IMR-90 (cell line): ENCODE measurements at regions not wholly inside any gene's neighbourhood (a gene's known extent, or its start where the extent isn't known, plus 50 kb on each side); places are given as distances from the start of the nearest gene placed in this dataset.

ENCODE experiments used
- ATAC-seq: fragments of 200-7000 bp; cut with Tn5 transposase; 2 replicates; pipeline ENCODE4 v1.9.1; 2020; ENCODE audit warnings: low read depth, mild to moderate bottlenecking, moderate library complexity
- BruUV-seq: library from RNA; stranded (reverse); fragments of 400-500 nt; replicated peaks from 2 replicates; lab custom pipeline; 2021; lab: Mats Ljungman, UMichigan
- CTCF ChIA-PET: fragments of 300-600 bp; formaldehyde crosslinking; extraction: SDS; loops from one replicate; lab custom pipeline; 2021; ENCODE audit warnings: antibody characterized with exemption; lab: Yijun Ruan, JAX
- POLR2A ChIA-PET: fragments of 300-600 bp; sonication (Branson Sonifier 250); formaldehyde crosslinking; loops from one replicate; lab custom pipeline; 2022; ENCODE audit warnings: antibody characterized with exemption; ENCODE audit not compliant: unreplicated experiment; lab: Charles Lee
- DNase-seq: peaks from one replicate; pipeline ENCODE4 v3.0.0; 2013
- H2AFZ ChIP-seq: replicated peaks from 2 replicates; pipeline ENCODE3; 2013; ENCODE audit warnings: low read length, mild to moderate bottlenecking; ENCODE audit not compliant: poor library complexity
- H2AK5ac ChIP-seq: 2 replicates; pipeline ENCODE4 v1.6.1; 2013; ENCODE audit warnings: low read depth, low read length, inconsistent platforms
- H2AK9ac ChIP-seq: replicated peaks from 2 replicates; pipeline ENCODE3; 2013; ENCODE audit warnings: mild to moderate bottlenecking, low read depth, low read length, moderate library complexity; ENCODE audit not compliant: poor library complexity
- H2BK120ac ChIP-seq: 2 replicates; pipeline ENCODE4 v1.6.1; 2013; ENCODE audit warnings: low read depth, low read length, inconsistent platforms
- H2BK15ac ChIP-seq: 3 replicates; pipeline ENCODE4 v1.6.1; 2013; ENCODE audit warnings: low read depth, low read length, inconsistent platforms
- H2BK20ac ChIP-seq: 2 replicates; pipeline ENCODE4 v1.6.1; 2013; ENCODE audit warnings: low read depth, mild to moderate bottlenecking, inconsistent platforms, low read length, moderate library complexity
- H2BK5ac ChIP-seq: 2 replicates; pipeline ENCODE4 v1.6.1; 2013; ENCODE audit warnings: mild to moderate bottlenecking, low read depth, low read length, inconsistent platforms; ENCODE audit not compliant: poor library complexity, severe bottlenecking
- H3K14ac ChIP-seq: replicated peaks from 2 replicates; pipeline ENCODE4 v1.6.1; 2013; ENCODE audit warnings: low read depth, low read length, inconsistent platforms
- H3K18ac ChIP-seq: 2 replicates; pipeline ENCODE4 v1.6.1; 2013; ENCODE audit warnings: low read depth, low read length, control low read depth
- H3K23ac ChIP-seq: 2 replicates; pipeline ENCODE4 v1.6.1; 2013; ENCODE audit warnings: low read depth, low read length, inconsistent platforms
- H3K27ac ChIP-seq: 2 replicates; pipeline ENCODE4 v1.5.1; 2013; ENCODE audit warnings: mild to moderate bottlenecking, control low read depth, low read length; ENCODE audit not compliant: insufficient read depth
- H3K27me3 ChIP-seq: 2 replicates; pipeline ENCODE4 v1.6.1; 2013; ENCODE audit warnings: low read length; ENCODE audit not compliant: control insufficient read depth, insufficient read depth
- H3K36me3 ChIP-seq: 2 replicates; pipeline ENCODE4 v1.6.1; 2013; ENCODE audit warnings: low read length, mixed read lengths; ENCODE audit not compliant: control insufficient read depth, insufficient read depth
- H3K4ac ChIP-seq: 2 replicates; pipeline ENCODE4 v1.6.1; 2013; ENCODE audit warnings: low read depth, low read length, inconsistent platforms
- H3K4me1 ChIP-seq: 2 replicates; pipeline ENCODE4 v1.6.1; 2013; ENCODE audit warnings: low read length, mixed read lengths; ENCODE audit not compliant: control insufficient read depth, insufficient read depth
- H3K4me2 ChIP-seq: 2 replicates; pipeline ENCODE4 v1.6.1; 2013; ENCODE audit warnings: low read depth, mild to moderate bottlenecking, control low read depth, low read length, moderate library complexity
- H3K4me3 ChIP-seq: 2 replicates; pipeline ENCODE4 v1.5.1; 2013; ENCODE audit warnings: low read depth, mild to moderate bottlenecking, control low read depth, low read length, moderate library complexity; ENCODE audit not compliant: insufficient read depth
- H3K56ac ChIP-seq: 2 replicates; pipeline ENCODE4 v1.6.1; 2013; ENCODE audit warnings: low read length, inconsistent platforms; ENCODE audit not compliant: insufficient read depth; ENCODE audit errors: extremely low read depth
- H3K79me1 ChIP-seq, 2 experiments: 2 replicates each; pipeline ENCODE4 v1.6.1; 2013; ENCODE audit warnings: low read length in 2 of 2, inconsistent platforms in 1 of 2, low read depth in 1 of 2
- H3K9ac ChIP-seq: 2 replicates; pipeline ENCODE4 v1.6.1; 2013; ENCODE audit warnings: low read depth, low read length, control low read depth
- H3K9me1 ChIP-seq: 2 replicates; pipeline ENCODE4 v1.6.1; 2013; ENCODE audit warnings: low read length, inconsistent platforms; ENCODE audit not compliant: insufficient read depth
- H3K9me3 ChIP-seq: 2 replicates; pipeline ENCODE4 v1.6.1; 2013; ENCODE audit warnings: low read length; ENCODE audit not compliant: control insufficient read depth, insufficient read depth
- H4K20me1 ChIP-seq: 2 replicates; pipeline ENCODE4 v1.6.1; 2013; ENCODE audit warnings: low read length, inconsistent platforms; ENCODE audit not compliant: insufficient read depth
- H4K5ac ChIP-seq: 2 replicates; pipeline ENCODE4 v1.6.1; 2013; ENCODE audit warnings: mild to moderate bottlenecking, low read depth, low read length, control low read depth
- H4K8ac ChIP-seq, 2 experiments: 2 replicates each; pipeline ENCODE4 v1.6.1; 2013; ENCODE audit warnings: low read depth in 2 of 2, low read length in 2 of 2, control low read depth in 1 of 2, inconsistent platforms in 1 of 2
- H4K91ac ChIP-seq: 2 replicates; pipeline ENCODE4 v1.6.1; 2013; ENCODE audit warnings: low read depth, low read length, inconsistent platforms; ENCODE audit not compliant: insufficient read depth
- FOS ChIP-seq: fragments of 150-350 bp; IDR thresholded peaks from 2 replicates; pipeline ENCODE4 v1.6.1; 2016; ENCODE audit warnings: low read depth, low read length
- MAFK ChIP-seq: IDR thresholded peaks from 2 replicates; pipeline ENCODE4 v1.6.1; 2012; ENCODE audit warnings: low read depth, low read length, improper control_type of control experiment
- WGBS, 2 experiments: methylation state at CpG; one replicate each; pipeline versions ENCODE4 v1.1.5 to v1.1.7; 2013; ENCODE audit warnings: missing lambda C conversion rate in 2 of 2; ENCODE audit not compliant: insufficient read length in 1 of 2; ENCODE audit errors: extremely low coverage in 2 of 2; 5-methylcytosine and 5-hydroxymethylcytosine counted together
- dilution Hi-C: fragments of 300-500 bp; cut with HindIII; formaldehyde crosslinking; loops from one replicate; pipeline ENCODE4 v1.14.3; 2018; ENCODE audit warnings: low sequenced_read_pairs; ENCODE audit not compliant: unreplicated experiment
- in situ Hi-C: fragments of 300-500 bp; cut with MboI; formaldehyde crosslinking; loops from 3 replicates; pipeline ENCODE4 v1.14.3; 2019; ENCODE audit warnings: low sequenced_read_pairs, inconsistent platforms, mixed read lengths
- intact Hi-C: fragments of 100-400 bp; cut with micrococcal nuclease; formaldehyde crosslinking; loops from 2 replicates; pipeline ENCODE4 v1.10.0; 2022

DNA sequence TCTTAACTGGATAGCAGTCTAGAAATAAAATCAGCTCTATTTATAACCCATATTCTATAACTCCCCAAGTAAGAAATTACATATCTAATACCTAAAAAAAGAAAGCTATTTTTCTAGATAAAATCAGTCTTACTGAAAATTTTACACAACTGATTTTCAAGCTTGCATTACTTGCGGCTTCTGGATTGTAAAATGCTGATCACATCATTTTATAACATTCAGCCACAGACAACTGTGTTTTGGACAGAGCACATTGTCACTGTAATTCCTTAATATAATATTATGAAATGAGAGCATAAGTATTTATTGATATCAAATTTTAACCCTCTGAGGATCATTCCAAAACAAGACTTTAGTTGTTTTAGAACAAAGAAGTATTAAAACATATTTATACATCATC lies 78.5 kb upstream of the ARID2 start:
- no peaks in the 10 kb centered on the region for H3K27me3 ChIP-seq
- intact Hi-C loops (no loop called here), in situ Hi-C loops (no loop called here), dilution Hi-C loops (no loop called here)
- H3K79me1 ChIP-seq: no peaks in the 10 kb centered on the region
- no peaks in the 10 kb centered on the region for H4K20me1 ChIP-seq
- ATAC-seq (no peak), DNase-seq (no peak)
- H3K56ac ChIP-seq: no peak overlapping the region
- H3K4me3 ChIP-seq: no peak overlapping the region
- no peak overlapping the region for H2AK5ac ChIP-seq
- H3K18ac ChIP-seq: no peak overlapping the region
- no peak overlapping the region for H2BK5ac ChIP-seq
- H2AK9ac ChIP-seq: no peak overlapping the region
- H3K9me1 ChIP-seq: no peaks in the 10 kb centered on the region
- H2BK15ac ChIP-seq: no peak overlapping the region
- no peak overlapping the region for H3K27ac ChIP-seq
- H2BK120ac ChIP-seq: no peak overlapping the region
- H3K9me3 ChIP-seq: no peaks in the 10 kb centered on the region
- no peak overlapping the region for H3K4ac ChIP-seq
- no peaks in the 10 kb centered on the region for H3K4me1 ChIP-seq
- H2AFZ ChIP-seq: no peak overlapping the region
- no peak overlapping the region for H3K4me2 ChIP-seq
- BruUV-seq: no TSS peak
- ChIA-PET CTCF (interaction anchor here (0.5 kb wide), 1 partner anchor 552 kb away, joined by 7 read pairs; no protein-coding TSS in a partner anchor), POLR2A (no interaction called here)
- WGBS, 2 experiments: no CpG with 5 or more reads among the region's 1 CpG
- H3K14ac ChIP-seq: no peak overlapping the region
- H4K5ac ChIP-seq: no peak overlapping the region
- no peaks in the 10 kb centered on the region for H3K36me3 ChIP-seq
- H4K8ac ChIP-seq: no peak overlapping the region
- no peak overlapping the region for H2BK20ac ChIP-seq
- no peak overlapping the region for H4K91ac ChIP-seq
- H3K9ac ChIP-seq: no peak overlapping the region
- TF ChIP-seq MAFK (peak; percentile 82), FOS (no peak)
- no peak overlapping the region for H3K23ac ChIP-seq
